LNCaP clone FGC (cell line): ENCODE measurements at regions not wholly inside any gene's neighbourhood (a gene's known extent, or its start where the extent isn't known, plus 50 kb on each side); places are given as distances from the start of the nearest gene placed in this dataset.

Source experiments
- DNase-seq: peaks from one replicate; pipeline ENCODE4 v3.0.0-alpha.2; 2011; ENCODE audit warnings: low read depth
- H3K4me3 ChIP-seq: 2 replicates; pipeline ENCODE4 v1.5.1; 2011; ENCODE audit warnings: mild to moderate bottlenecking, low read depth, low read length, control low read depth
- CTCF ChIP-seq: IDR thresholded peaks from 2 replicates; pipeline ENCODE4 v1.5.1; 2012; ENCODE audit warnings: mild to moderate bottlenecking; ENCODE audit not compliant: control insufficient read depth, insufficient read depth; ENCODE audit errors: extremely low read depth

DNA sequence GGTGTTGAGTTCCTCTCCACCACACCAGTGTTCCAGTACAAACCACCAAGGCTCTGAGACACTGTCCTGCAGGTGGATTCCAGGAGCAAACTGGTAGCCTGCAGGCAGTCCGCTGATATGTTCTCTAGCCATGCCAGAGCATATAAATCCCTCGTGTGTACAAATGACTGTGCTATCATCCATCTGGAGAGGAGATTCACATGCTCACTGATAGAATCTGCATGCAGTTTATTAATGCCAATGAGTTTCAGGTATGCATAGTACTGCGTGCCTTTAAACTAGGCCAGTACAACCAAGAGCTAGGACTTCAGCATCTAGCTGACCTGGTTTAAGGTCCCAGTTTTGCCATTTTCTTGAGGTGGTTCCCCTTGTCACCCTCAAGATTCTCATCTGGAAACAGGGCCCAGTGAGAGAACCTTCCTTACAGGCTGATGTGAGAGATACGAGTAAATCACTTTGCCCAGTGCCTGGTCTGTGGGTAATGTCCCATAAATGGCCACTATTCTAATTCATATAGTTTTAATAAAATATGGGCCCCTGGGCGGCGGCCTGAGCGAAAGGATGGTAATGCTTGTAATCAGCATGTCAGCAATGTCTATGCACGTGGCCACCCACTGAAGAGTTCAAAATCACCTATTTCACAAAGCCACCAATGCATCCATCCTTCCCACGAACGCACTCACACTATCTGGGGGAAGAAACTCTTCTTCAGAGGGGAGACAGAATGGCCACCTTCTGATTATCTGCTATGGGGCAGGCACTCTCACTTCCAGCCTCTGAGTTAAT is 268.0 kb upstream of the ZMIZ1 start:
- no peak overlapping the region for H3K4me3 ChIP-seq
- DNase-seq = peak; percentile 8
- TF ChIP-seq CTCF = no peak

DNA sequence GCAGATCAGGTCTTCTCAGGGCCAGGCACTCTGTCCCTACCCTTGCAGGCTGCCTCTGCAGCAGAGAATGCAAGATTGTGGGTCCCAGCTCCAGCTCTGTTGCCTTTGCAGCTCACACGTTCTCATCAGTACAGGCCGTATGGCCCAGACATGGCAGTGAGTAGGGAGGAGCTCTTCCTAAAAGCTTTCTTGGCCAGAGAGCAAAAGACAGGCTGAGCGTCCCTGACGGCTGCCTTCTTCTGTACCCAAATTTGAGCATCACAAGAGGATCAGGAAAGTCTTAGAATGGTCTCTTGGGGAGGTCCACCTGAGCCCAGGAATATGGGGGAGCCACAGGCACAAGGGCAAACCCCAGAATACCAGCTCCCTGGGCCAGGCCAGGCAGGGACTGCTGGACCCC is 266.3 kb upstream of the ZMIZ1 start:
- no peak for TF ChIP-seq CTCF
- H3K4me3 ChIP-seq = no peak overlapping the region
- DNase-seq = no peak

DNA sequence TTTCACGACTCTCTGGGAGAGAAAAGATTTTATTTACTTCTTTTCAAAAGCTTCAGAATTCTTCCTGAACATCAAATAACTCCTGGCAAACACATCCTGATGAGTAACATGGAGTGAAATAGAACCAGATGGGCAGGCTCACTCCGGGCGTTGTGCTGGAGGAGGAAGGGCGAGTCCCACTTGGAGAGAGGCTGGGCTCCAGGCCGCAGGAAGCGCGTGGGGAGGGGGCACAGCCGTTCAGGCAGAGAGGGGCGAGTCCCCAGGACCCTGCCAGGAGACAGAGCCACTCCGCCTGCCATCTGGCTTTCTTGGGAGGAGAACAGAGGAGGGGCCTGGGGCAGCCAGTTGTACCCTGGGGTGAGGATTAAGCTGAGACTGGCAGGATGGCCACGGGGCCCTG is 265.9 kb upstream of the ZMIZ1 start:
- TF ChIP-seq CTCF = no peak
- DNase-seq = no peak
- no peak overlapping the region for H3K4me3 ChIP-seq

- no peak overlapping the region for H3K4me3 ChIP-seq
- TF ChIP-seq CTCF = no peak
- DNase-seq = no peak
Observed at GRCh38 chr10:78803710-78804109, 265.1 kb upstream of the ZMIZ1 start.

DNA sequence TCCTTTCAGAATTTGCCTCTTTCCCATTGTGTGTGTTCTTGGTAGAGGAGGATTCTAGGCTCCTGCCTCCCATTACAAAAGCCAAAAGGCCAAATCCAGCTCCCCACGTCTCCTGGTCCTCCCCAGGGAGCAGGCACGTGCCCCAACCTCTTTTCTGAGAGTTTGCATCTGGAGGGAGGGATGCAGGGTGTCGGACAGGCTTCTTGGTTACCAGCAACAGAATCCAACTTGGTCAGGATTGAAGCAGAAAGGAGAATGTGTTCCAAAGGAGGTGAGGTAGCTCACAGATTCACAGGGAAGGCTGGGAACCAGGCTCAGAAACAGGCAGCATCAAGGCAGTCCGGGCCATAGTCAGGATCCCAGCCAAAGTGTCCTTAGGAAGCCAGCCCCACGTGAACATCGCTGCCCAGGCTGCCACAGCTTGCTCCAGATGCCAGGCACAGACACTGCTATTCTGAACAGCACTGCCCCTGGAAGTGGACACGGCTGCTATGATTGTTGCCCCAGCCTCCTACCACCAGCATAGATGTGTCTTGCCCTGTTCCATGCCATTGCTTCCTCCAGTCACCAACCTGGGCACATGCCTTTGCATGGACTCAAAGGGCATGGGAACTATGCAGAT is 264.2 kb upstream of the ZMIZ1 start:
- no peak for DNase-seq
- no peak for TF ChIP-seq CTCF
- no peak overlapping the region for H3K4me3 ChIP-seq

GRCh38 chr10:78805176-78805575 is 263.6 kb upstream of the ZMIZ1 start:
- no peak for TF ChIP-seq CTCF
- DNase-seq = peak; percentile 74
- H3K4me3 ChIP-seq = no peak overlapping the region
